GM21381 (cell line): ENCODE measurements at regions not wholly inside any gene's neighbourhood (a gene's known extent, or its start where the extent isn't known, plus 50 kb on each side); places are given as distances from the start of the nearest gene placed in this dataset.
"Not testable (repeated sequence)": the region's sequence is repeated elsewhere in the genome, so short reads cannot be mapped to it uniquely, and the experiment has no call there.

ENCODE experiments used
- ATAC-seq: cut with Tn5 transposase; IDR thresholded peaks from one replicate; pipeline ENCODE4 v1.9.1; 2021; ENCODE audit warnings: mild to moderate bottlenecking, moderate library complexity; ENCODE audit not compliant: unreplicated experiment

DNA sequence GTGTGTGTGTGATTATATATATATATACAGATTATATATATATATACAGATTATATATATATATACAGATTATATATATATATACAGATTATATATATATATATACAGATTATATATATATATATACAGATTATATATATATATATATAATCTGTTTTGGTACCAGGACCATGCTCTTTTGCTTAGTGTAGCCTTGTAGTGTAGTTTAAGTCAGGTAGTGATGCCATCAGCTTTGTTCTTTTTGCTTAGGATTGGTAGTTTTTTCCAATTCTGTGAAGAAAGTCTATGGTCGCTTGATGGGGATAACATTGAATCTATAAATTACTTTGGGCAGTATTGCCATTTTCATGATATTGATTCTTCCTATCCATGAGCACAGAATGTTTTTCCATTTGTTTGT is 318.5 kb upstream of the SETBP1 start:
- not testable (repeated sequence) for ATAC-seq

DNA sequence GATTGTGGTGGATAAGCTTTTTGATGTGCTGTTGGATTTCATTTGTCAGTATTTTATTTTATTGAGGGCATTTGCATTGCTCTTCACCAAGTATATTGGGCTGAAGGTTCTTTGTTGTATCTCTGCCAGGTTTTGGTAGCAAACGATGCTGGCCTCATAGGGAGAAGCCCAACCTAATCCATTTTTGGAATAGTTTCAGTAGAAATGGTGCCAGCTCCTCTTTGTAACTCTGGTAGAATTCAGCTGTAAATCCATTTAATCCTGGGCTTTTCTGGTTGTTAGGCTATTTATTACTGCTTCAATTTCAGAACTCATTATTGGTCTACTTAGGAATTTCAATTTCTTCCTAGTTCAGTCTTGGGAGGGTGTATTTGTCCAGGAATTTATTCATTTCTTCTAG is 309.8 kb upstream of the SETBP1 start:
- no peak for ATAC-seq

DNA sequence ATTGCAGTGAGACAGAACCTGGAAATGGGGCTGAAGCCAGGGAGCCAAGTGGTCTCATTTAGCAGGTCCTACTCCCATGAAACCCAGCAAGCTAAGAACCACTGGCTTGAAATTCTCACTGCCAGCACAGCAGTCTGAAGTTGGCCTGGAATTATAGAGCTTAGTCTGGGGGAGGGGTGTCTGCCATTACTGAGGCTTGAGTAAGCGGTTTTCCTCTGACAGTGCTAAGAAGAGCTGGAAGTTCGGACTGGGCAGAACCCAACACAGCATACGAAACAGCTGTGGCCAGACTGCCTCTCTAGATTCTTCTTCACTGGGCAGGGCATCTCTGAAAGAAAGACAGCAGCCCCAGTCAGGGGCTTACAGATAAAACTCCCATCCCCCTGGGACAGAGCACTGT is 305.7 kb upstream of the SETBP1 start:
- ATAC-seq, result no peak

DNA sequence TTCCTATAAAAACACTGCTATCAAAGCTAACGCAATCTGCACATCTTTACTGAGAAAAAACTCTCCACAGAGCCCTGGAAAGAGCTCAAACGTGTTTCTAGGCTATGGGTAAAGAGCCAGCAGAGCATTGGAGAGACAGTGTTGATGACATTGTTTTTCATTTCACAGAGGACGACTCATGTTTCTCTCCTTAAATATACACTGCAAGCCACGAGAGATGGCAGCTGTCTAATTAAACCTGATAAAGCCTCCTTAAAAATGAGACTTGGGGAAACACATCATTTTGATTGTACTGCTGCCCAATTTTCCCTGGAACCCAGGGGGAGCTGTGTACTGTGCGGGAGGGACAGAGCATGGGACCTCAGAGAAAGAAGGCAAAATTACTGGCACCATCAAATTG is 294.3 kb upstream of the SETBP1 start:
- ATAC-seq, result no peak

DNA sequence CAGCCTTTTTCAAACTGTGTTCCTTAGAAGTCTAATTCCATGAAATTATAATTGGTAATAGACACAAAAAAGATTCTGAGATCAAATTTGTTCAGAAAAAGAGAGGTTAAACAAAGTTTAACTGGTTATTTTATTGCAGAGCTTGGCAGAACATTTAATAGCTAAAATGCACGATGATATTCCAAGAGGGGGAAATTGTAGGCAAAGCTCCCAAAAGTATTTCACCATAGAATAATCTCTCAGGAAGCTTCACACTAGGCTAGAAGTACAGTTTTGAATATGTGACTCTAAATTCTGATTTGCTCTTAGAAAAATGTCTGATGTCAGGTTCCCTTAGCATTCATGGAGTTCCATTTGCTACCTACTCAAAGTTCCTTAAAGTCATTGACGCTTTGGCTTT is 292.4 kb upstream of the SETBP1 start:
- no peak for ATAC-seq

DNA sequence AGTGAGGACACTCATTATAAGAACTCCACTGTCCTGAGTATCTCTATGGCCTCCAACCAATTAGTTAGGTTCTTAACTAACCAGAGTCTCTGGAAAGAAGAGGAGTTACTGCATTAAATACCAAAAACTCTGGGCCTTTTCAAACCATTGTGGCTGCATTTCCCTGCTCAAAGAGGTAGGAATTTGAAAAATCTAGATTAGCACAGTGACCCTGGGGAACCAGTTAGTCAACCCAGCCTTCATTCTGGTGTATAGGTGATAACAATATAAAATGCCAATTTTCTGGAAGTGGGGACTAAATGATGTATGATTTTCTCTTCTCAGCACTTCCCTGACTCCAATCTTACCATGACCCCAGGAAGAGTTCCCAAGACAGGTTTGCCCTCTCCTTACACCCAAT is 287.8 kb upstream of the SETBP1 start:
- ATAC-seq, result no peak

DNA sequence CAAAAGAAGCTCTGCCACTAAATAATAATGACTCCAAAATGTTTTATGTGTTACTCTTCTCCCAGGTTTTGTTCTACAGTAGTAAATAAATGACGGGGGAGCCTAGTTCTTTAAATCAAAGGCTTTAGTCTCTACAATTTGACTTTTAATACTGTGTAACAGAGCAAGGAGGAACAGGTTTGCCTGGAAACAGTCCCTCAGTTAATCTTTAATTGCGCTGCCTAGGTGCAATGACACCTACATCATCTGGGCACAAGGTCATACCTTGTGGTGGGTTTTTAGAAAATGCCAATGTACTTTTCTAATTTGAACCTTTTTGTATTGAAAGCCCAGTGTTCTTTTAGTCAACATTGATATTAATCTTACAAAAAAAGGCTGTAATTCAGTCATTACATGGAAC is 287.3 kb upstream of the SETBP1 start:
- ATAC-seq, result no peak

DNA sequence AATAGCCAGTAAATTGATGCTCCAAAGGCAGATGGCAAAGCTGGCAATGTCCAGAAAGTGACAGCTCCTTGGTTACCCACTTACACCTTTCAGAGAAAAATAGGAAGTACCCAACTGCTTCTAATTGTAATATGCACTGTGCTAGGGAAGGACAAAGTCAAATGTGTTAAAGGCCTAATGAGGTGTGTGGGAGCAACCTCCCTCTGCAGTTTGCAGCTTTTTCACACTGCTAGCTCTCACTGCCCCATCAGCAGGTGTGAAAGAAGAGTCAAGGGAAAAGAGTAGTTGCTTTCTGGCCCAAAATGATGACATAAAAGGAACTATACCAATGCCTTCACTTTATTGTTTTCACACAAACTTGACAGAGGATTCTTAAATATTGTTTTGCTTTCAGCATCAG is 284.1 kb upstream of the SETBP1 start:
- no peak for ATAC-seq

DNA sequence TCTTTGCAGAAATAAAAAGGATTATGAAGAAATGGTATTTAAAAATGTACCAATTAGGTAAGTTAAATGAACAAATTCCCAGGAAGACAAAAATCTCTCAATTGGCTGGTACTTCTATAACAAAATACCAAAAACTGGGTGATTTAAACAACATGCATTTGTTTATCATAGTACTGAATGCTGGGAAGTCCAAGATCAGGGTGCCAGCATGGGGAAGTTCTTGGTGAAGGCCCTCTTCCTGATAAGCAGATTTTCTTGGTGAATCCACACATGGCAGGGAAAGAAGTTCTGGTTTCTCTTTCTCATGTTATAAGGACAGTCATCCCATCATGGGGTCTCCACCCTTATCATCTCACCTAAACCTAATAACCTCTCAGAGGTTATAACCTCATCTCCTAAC is 271.6 kb upstream of the SETBP1 start:
- no peak for ATAC-seq

DNA sequence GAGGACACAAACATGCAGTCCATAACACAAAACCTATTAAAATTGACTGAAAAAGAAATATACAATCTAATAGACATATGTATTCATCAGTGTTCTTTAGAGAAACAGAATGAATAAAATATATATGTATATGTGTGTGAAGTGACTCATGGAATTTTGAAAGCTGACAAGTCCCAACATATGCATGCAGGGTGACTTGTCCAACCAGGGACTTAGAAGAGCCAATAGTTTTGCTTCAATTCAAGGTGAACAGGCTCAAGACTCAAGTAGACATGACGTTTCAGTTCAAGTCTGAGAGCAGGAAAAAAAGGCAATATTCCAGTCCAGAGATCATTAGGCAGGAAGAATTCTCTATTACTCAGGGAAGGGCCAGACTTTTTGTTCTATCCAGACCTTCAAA is 271.2 kb upstream of the SETBP1 start:
- ATAC-seq, result no peak

DNA sequence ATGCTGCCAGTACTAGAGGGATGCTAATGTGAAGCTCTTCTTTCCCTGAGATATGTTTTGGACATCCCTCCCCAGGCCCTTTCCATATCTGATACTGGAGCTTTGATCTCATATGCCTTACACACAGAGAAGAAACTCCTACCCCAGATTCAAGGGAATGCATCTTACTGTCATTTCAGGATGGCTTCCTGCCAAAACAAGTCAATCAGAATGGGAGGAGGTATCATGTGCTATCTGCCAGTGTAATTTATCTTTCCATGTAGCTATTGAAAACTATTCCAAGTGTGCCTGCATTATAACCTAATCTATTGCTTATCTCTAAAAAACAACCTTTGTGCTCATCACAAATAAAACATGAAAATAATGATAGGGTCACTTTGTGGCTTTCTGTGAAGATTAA is 269.9 kb upstream of the SETBP1 start:
- no peak for ATAC-seq

DNA sequence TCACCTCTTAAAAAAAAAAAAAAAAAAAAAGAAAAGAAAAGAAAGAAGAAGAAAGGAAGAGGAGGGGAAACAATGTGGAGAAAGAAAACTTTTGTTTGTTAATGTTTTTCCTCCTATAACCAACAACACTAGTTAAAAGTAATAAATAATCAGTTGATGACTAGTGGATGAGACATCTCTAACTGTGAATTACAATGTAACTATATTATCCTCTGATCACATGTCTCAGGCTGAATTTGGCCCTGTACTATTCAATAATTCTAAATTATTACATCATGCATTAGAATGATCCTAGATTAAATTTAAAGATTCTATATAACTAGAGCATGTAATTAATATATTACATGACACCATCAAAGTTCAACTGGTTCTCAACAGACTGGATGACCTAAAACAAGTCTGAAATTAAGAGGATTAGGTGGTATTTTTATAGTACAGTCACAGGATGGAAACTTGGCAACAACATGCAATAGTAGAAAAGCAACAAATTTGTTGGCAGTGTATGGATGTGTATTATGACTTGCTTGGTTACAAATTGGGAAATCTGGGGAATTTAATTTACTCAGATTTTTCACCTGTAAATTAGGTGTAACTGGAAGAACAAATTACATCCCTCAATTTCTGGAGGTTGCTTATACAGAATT is 269.3 kb upstream of the SETBP1 start:
- ATAC-seq, result no peak

DNA sequence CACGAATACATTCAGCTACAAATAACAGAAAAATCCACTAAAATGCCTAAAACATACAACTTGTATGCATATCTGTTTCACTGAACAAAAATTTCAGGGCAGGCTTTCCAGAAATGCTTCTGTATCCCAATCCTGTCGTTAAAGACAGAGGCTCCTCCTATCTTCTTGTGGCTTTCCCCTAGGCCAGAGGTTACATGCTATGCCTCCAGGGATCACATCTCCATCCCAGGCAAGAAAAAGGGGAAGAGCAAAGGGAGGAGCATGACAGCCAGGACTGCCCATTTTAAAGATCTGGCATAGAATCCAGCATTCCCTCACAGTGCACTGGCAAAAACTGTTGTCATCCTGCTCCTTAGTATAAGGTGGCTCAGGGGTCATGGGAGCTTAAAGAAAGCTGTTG is 268.7 kb upstream of the SETBP1 start:
- ATAC-seq, result no peak

DNA sequence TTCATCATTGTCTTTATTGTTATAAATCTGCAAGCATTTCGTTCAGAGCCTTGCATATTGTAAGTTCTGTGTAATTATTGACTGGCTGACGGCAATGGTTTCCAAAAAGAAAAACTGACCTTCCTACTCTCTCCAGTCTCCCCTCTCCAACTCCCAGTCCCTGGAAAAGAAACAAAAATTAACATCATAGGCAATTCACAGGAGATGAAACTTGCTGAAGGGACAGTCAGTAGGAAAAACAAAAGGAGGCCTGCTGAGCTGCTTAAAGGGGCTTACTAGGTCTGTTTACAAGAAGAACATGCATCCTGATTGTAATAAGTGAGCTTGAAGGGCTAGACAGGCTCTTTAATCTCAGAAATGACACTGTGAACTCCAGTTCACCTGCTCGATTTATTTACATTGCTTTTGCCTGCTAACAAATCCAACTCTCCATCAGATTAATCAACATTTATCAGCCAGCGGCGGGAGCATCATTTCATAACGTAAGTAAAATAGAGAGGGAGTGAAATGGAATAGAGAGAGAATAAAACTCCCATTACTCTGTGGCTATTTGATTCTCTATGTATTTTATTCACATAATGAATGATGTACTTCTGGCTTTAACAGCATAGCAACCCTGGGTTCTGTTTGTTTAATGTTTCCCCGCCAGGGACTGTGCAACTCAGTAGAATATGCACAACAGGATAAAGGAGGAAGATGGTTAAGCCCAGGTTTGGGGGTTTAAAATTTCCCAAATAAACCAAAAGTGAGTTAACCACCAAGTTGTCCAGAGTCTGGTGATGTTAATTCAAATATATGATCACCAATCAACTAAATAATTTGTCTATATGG is 256.7 kb upstream of the SETBP1 start:
- no peak for ATAC-seq

DNA sequence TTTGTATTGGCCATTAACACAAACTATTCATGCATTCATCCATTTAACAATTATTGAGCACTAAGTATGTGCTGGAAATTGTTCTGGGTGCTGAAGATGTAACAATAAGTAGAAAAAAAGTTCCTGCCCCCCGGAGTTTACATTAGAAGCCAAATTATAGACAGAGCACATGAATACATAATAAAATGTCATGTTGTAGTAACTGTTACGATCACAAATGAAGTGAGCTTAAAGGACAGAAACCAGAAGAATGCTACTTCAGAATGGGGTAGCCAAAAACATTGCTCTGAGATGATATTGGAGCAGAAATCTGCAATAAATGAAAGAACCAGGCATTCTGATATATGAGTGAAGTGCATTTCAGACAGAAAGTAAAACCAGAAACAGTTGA is 256.0 kb upstream of the SETBP1 start:
- ATAC-seq, result no peak

DNA sequence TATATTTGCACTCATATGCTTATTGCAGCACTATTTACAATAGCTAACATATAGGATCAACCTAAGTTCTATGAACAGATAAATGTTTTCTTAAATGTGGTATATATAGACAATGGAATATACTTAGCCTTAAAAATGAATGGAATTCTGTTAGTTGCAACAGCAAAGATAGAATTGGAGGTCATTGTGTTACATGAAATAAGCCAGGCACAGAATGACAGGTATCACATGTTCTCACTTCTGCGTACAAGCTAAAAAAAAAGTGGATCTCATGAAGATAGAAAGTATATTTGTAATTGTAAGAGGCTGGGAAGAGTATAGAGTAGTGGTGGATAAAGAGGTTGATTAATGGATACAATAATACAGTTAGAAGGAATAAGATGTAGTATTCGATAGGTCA is 255.5 kb upstream of the SETBP1 start:
- no peak for ATAC-seq

DNA sequence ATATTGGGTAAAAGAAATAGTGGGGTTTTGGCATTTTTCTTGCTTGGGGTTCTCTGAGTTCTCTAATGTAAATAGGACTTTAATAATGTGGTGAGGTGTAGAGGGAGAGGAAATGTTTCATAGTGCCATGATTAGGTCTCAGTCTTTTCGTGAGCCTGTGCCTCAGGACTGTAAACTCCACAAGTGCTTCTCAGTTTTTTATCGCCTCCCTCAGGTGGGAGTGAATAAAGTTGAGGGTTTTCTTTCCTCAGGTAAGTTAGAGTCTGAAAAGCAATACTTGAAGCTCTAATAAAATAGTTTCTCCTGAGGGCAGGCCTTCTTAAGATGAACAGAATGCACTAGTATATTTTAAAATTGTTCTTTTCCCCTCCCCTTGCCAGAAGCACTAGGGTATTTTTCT is 243.1 kb upstream of the SETBP1 start:
- ATAC-seq, result no peak

DNA sequence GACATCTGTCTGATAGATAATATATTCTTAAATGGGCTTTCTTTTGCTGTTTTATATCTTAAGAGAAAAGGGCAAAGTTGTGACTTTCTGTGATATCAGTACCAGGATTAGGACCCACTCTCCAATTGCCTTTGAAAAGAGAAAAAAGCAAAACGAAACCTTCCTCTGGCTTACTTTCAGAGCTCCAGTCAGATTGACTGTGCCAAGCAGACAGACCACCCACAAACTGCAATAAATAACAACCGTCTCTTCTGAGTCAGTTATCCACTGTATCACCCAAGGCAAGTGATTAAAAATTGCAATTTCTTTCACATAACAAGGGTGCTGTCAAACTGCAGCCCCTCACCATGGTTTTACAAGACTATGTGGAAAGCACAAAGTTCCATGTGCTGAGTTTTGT is 230.5 kb upstream of the SETBP1 start:
- ATAC-seq, result no peak

DNA sequence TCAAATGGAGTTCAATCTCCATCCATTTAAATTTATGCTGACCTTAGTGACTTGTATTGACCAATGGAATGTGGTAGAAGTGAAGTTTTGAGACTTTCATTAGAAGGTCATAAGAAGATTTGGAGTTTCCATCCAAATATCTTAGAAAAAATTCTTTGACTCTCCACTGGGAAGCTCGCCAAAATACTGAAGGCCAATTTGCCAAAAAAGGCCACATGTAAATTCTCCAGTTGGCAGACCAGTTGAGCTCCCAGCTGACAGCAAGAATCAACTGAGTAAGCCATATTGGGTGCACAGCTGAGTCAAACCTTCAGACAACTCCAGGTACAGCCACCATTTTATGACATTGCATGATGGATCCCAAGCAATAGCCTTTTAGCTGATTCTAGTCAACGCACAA is 228.3 kb upstream of the SETBP1 start:
- no peak for ATAC-seq

DNA sequence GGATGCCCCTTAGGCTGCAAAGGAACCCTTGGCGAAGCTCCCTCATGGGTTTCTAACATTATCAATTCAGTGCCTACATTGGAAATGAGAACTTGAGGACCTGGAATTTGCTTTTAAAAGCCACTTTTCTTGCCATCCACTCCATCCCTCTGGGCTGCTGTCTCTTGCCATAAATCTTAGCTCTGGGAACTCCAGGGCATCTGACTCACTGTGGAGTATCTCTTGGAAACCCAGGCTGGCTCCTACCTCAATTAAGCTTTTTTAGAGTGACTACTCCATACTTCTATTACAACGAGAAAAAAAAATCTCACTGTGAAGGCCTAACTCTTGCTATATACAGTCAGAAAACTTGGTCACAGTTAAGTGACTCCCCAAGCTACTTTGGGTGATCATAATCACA is 227.2 kb upstream of the SETBP1 start:
- no peak for ATAC-seq

DNA sequence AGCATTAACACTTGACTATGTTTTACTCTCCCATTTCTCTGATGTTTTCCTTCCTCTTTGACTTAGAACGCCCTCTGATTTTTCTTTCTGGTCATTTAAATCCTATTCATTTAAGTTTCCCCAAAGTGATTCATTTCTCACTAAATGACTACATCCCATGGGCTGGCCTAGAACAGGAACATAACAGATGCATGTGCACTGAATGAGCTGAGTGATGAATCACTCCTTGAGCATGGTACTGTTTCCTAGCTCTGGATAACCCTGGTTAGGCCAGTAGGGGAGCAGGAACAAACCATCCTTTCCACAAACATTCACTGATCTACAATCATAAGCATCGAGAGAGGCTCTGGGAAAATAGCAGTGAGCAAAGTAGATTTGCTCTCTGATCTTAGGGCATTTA is 221.9 kb upstream of the SETBP1 start:
- no peak for ATAC-seq

DNA sequence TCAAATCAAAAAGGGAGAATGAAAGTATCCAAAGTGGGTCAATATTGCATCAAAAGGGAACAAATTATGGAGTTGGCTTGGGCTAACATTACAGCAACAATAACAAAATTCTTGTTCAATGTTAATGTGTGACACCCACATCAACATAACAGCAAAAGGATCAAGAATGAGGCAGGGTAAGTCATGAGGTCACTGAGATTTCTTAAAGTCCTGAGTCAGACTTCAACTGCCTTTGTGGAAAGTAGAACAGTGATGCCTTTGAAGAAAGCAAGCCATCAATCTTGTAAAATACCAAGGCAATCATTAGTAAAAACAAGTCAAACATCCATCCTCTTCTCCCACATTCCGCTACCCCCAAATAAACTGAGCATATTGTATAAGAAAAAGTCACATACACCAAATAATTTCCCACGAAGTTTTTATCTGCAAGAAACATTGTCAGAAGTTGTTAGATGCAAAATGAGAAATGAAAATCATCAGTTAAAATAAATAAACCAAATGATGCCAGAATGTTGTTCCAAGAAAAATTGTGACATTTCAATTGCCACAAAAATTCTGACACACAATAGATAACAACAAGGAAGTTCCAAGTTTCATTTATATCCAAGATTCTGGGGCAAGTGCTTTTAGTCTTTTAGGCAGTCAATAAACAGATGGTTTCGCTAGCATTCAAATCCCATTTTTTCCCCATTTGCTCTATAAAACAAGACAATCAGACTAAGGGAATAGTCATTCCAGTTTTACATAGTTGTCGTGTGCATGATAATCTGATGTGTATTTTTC is 216.1 kb upstream of the SETBP1 start:
- ATAC-seq, result no peak
